WTC11 (cell line): ENCODE measurements at regions not wholly inside any gene's neighbourhood (a gene's known extent, or its start where the extent isn't known, plus 50 kb on each side); places are given as distances from the start of the nearest gene placed in this dataset.

Experiments used
- ATAC-seq: fragments of 200-7000 bp; cut with Tn5 transposase; 2 replicates; pipeline ENCODE4 v1.10.0; 2021; ENCODE audit warnings: mild to moderate bottlenecking, moderate library complexity
- CTCF ChIA-PET: fragments of 300-600 bp; sonication (Branson Sonifier 250); formaldehyde crosslinking; loops from one replicate; lab custom pipeline; 2021; ENCODE audit warnings: antibody characterized with exemption; lab: Charles Lee
- POLR2A ChIA-PET: fragments of 350-600 bp; sonication (Branson Sonifier 250); formaldehyde crosslinking; loops from one replicate; lab custom pipeline; 2021; ENCODE audit warnings: antibody characterized with exemption; lab: Charles Lee
- DNase-seq: peaks from one replicate; pipeline ENCODE4 v3.0.0; 2021; ENCODE audit warnings: low spot score
- H3K27ac Mint-ChIP-seq: 2 replicates; pipeline ENCODE4 v1.8.0; 2021; ENCODE audit warnings: mixed read lengths
- H3K27me3 Mint-ChIP-seq: 2 replicates; pipeline ENCODE4 v1.8.0; 2021; ENCODE audit warnings: low read depth, mild to moderate bottlenecking, moderate library complexity, mixed read lengths
- H3K36me3 Mint-ChIP-seq: 2 replicates; pipeline ENCODE4 v1.8.0; 2021; ENCODE audit warnings: mixed read lengths
- H3K4me1 Mint-ChIP-seq: 2 replicates; pipeline ENCODE4 v1.8.0; 2022; ENCODE audit warnings: mixed read lengths
- H3K4me3 Mint-ChIP-seq: 2 replicates; pipeline ENCODE4 v1.8.0; 2021; ENCODE audit warnings: mild to moderate bottlenecking, moderate library complexity, mixed read lengths
- H3K9me3 Mint-ChIP-seq: 2 replicates; pipeline ENCODE4 v1.8.0; 2021; ENCODE audit warnings: mixed read lengths
- ETV6 ChIP-seq: sonication (generic); formaldehyde crosslinking; IDR thresholded peaks from 2 replicates; pipeline ENCODE4 v1.8.1; 2022; ENCODE audit warnings: mild to moderate bottlenecking, missing genetic modification reagents
- FOXK1 ChIP-seq: sonication (generic); formaldehyde crosslinking; IDR thresholded peaks from 2 replicates; pipeline ENCODE4 v1.8.0; 2022; ENCODE audit warnings: mild to moderate bottlenecking, moderate library complexity, missing genetic modification reagents
- GRHL2 ChIP-seq: fragments of 250-450 bp; sonication (Bioruptor Pico); IDR thresholded peaks from 2 replicates; pipeline ENCODE4 v1.8.0; 2022; ENCODE audit warnings: mild to moderate bottlenecking, moderate library complexity; ENCODE audit not compliant: insufficient replicate concordance, severe bottlenecking
- HMGA2 ChIP-seq: fragments of 250-450 bp; sonication (Bioruptor Pico); IDR thresholded peaks from 2 replicates; pipeline ENCODE4 v1.4.0; 2021; ENCODE audit warnings: mild to moderate bottlenecking, moderate library complexity
- NFE2L1 ChIP-seq: sonication (generic); formaldehyde crosslinking; IDR thresholded peaks from 2 replicates; pipeline ENCODE4 v1.8.1; 2023; ENCODE audit warnings: missing genetic modification reagents
- RELA ChIP-seq: sonication (generic); formaldehyde crosslinking; IDR thresholded peaks from 2 replicates; pipeline ENCODE4 v1.8.1; 2022; ENCODE audit warnings: missing genetic modification reagents, mild to moderate bottlenecking, borderline replicate concordance
- ZNF121 ChIP-seq: sonication (generic); formaldehyde crosslinking; IDR thresholded peaks from 2 replicates; pipeline ENCODE4 v1.8.0; 2023; ENCODE audit warnings: missing genetic modification reagents
- ZNF219 ChIP-seq: sonication (generic); formaldehyde crosslinking; IDR thresholded peaks from 2 replicates; pipeline ENCODE4 v1.8.0; 2023; ENCODE audit warnings: missing genetic modification reagents, mild to moderate bottlenecking, borderline replicate concordance
- ZNF396 ChIP-seq: fragments of 250-450 bp; sonication (Bioruptor Pico); IDR thresholded peaks from 2 replicates; pipeline ENCODE4 v1.8.0; 2021; ENCODE audit warnings: mild to moderate bottlenecking, moderate library complexity, borderline replicate concordance
- TF ChIP-seq, protein P1 (sequence below): fragments of 250-450 bp; sonication (Bioruptor Pico); IDR thresholded peaks from 2 replicates; pipeline ENCODE4 v1.9.0; 2021; ENCODE audit warnings: moderate library complexity, mild to moderate bottlenecking, inconsistent platforms, borderline replicate concordance
- TF ChIP-seq, protein P2 (sequence below): sonication (generic); formaldehyde crosslinking; IDR thresholded peaks from 2 replicates; pipeline ENCODE4 v1.8.1; 2023; ENCODE audit warnings: mild to moderate bottlenecking, moderate library complexity, missing genetic modification reagents
- TF ChIP-seq, protein P3 (sequence below): sonication (generic); formaldehyde crosslinking; IDR thresholded peaks from 2 replicates; pipeline ENCODE4 v1.8.1; 2022; ENCODE audit warnings: mild to moderate bottlenecking, moderate library complexity, missing genetic modification reagents
- TF ChIP-seq, protein P4 (sequence below): sonication (generic); formaldehyde crosslinking; conservative IDR thresholded peaks from 2 replicates; pipeline ENCODE4 v1.8.1; 2023; ENCODE audit warnings: mild to moderate bottlenecking, low read depth, missing genetic modification reagents, moderate library complexity
- TF ChIP-seq, protein P5 (sequence below): sonication (generic); formaldehyde crosslinking; IDR thresholded peaks from 2 replicates; pipeline ENCODE4 v1.8.0; 2022; ENCODE audit warnings: mild to moderate bottlenecking, missing genetic modification reagents
- TF ChIP-seq, protein P6 (sequence below): sonication (generic); formaldehyde crosslinking; IDR thresholded peaks from 2 replicates; pipeline ENCODE4 v1.8.1; 2022; ENCODE audit warnings: mild to moderate bottlenecking, missing genetic modification reagents, moderate library complexity, borderline replicate concordance
- TF ChIP-seq, protein P7 (sequence below): sonication (generic); formaldehyde crosslinking; IDR thresholded peaks from 2 replicates; pipeline ENCODE4 v1.8.1; 2022; ENCODE audit warnings: missing genetic modification reagents, borderline replicate concordance
- TF ChIP-seq, protein P8 (sequence below): sonication (generic); formaldehyde crosslinking; IDR thresholded peaks from 2 replicates; pipeline ENCODE4 v1.8.0; 2022; ENCODE audit warnings: mild to moderate bottlenecking, missing genetic modification reagents

DNA sequence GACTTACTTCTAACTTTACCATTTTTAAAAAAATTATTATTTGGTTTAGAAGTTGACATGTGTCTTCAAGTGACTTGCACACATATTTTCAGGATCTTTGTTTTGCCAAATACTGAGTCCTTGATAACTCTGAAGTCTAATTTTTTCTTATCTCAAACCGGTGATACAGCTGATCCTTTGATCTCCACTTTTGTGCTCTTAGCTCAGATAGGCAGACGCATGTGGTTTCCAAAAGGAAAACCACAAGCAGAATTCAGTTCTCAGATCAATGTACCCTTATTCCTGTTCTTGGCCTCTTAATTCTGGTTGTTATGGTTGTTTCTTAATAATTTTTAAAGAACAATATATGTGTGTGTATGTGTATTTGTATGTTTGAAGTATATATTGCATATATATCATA is 238.3 kb upstream of the EDIL3 start:
- no peak overlapping the region; the same call in 1 of the 2 replicates for H3K27ac Mint-ChIP-seq
- TF ChIP-seq ZNF121 = no peak
- no peak for TF ChIP-seq ETV6 (CRISPR knock-in tag)
- no peak for TF ChIP-seq ZNF396 (CRISPR knock-in tag)
- TF ChIP-seq HMGA2 = no peak
- no peak for TF ChIP-seq NFE2L1 (CRISPR knock-in tag)
- TF ChIP-seq, protein P1, sequence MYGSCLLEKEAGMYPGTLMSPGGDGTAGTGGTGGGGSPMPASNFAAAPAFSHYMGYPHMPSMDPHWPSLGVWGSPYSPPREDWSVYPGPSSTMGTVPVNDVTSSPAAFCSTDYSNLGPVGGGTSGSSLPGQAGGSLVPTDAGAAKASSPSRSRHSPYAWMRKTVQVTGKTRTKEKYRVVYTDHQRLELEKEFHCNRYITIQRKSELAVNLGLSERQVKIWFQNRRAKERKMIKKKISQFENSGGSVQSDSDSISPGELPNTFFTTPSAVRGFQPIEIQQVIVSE = no peak
- H3K27me3 Mint-ChIP-seq = no peaks in the 10 kb centered on the region
- H3K4me3 Mint-ChIP-seq = no peak overlapping the region
- no peak for DNase-seq
- no peaks in the 10 kb centered on the region for H3K36me3 Mint-ChIP-seq
- ChIA-PET POLR2A (no interaction called here), CTCF (interaction anchor here (0.7 kb wide), 1 partner anchor 905 kb away, joined by 5 read pairs; no protein-coding TSS in a partner anchor)
- no peaks in the 10 kb centered on the region for H3K4me1 Mint-ChIP-seq
- no peaks in the 10 kb centered on the region for H3K9me3 Mint-ChIP-seq
- ATAC-seq = no peak

DNA sequence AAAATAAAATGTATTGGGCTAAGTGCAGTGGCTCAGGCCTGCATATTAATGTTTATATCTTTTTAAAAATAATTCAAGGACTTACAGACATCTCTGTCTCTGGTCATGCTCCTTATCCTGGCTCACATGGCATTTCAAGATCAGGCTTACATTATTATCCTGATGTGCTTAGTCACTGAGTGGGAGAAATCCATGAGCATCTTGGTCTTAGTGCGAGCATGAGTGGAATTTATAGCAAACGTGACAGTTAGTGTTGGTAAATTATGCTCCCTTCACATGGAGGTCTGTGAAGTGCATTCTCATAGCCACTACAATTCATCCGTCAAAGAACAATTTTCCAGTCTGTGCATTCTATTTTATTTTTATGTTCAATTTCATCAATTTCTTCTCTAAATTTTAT is 237.8 kb upstream of the EDIL3 start:
- no peaks in the 10 kb centered on the region for H3K36me3 Mint-ChIP-seq
- H3K27ac Mint-ChIP-seq = no peak overlapping the region
- no peaks in the 10 kb centered on the region for H3K4me1 Mint-ChIP-seq
- H3K27me3 Mint-ChIP-seq = no peaks in the 10 kb centered on the region
- no peaks in the 10 kb centered on the region for H3K9me3 Mint-ChIP-seq
- ATAC-seq (no peak), DNase-seq (no peak)
- no peak overlapping the region for H3K4me3 Mint-ChIP-seq
- TF ChIP-seq, protein P2, sequence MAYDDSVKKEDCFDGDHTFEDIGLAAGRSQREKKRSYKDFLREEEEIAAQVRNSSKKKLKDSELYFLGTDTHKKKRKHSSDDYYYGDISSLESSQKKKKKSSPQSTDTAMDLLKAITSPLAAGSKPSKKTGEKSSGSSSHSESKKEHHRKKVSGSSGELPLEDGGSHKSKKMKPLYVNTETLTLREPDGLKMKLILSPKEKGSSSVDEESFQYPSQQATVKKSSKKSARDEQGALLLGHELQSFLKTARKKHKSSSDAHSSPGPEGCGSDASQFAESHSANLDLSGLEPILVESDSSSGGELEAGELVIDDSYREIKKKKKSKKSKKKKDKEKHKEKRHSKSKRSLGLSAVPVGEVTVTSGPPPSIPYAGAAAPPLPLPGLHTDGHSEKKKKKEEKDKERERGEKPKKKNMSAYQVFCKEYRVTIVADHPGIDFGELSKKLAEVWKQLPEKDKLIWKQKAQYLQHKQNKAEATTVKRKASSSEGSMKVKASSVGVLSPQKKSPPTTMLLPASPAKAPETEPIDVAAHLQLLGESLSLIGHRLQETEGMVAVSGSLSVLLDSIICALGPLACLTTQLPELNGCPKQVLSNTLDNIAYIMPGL = no peak
- TF ChIP-seq, protein P3, sequence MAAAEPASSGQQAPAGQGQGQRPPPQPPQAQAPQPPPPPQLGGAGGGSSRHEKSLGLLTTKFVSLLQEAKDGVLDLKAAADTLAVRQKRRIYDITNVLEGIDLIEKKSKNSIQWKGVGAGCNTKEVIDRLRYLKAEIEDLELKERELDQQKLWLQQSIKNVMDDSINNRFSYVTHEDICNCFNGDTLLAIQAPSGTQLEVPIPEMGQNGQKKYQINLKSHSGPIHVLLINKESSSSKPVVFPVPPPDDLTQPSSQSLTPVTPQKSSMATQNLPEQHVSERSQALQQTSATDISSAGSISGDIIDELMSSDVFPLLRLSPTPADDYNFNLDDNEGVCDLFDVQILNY (CRISPR knock-in tag) = no peak
- TF ChIP-seq, protein P4, sequence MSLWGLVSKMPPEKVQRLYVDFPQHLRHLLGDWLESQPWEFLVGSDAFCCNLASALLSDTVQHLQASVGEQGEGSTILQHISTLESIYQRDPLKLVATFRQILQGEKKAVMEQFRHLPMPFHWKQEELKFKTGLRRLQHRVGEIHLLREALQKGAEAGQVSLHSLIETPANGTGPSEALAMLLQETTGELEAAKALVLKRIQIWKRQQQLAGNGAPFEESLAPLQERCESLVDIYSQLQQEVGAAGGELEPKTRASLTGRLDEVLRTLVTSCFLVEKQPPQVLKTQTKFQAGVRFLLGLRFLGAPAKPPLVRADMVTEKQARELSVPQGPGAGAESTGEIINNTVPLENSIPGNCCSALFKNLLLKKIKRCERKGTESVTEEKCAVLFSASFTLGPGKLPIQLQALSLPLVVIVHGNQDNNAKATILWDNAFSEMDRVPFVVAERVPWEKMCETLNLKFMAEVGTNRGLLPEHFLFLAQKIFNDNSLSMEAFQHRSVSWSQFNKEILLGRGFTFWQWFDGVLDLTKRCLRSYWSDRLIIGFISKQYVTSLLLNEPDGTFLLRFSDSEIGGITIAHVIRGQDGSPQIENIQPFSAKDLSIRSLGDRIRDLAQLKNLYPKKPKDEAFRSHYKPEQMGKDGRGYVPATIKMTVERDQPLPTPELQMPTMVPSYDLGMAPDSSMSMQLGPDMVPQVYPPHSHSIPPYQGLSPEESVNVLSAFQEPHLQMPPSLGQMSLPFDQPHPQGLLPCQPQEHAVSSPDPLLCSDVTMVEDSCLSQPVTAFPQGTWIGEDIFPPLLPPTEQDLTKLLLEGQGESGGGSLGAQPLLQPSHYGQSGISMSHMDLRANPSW (CRISPR knock-in tag) = no peak
- TF ChIP-seq RELA (CRISPR knock-in tag) = no peak
- TF ChIP-seq, protein P5, sequence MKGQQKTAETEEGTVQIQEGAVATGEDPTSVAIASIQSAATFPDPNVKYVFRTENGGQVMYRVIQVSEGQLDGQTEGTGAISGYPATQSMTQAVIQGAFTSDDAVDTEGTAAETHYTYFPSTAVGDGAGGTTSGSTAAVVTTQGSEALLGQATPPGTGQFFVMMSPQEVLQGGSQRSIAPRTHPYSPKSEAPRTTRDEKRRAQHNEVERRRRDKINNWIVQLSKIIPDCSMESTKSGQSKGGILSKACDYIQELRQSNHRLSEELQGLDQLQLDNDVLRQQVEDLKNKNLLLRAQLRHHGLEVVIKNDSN (CRISPR knock-in tag) = no peak
- no peak for TF ChIP-seq ZNF219
- TF ChIP-seq, protein P6, sequence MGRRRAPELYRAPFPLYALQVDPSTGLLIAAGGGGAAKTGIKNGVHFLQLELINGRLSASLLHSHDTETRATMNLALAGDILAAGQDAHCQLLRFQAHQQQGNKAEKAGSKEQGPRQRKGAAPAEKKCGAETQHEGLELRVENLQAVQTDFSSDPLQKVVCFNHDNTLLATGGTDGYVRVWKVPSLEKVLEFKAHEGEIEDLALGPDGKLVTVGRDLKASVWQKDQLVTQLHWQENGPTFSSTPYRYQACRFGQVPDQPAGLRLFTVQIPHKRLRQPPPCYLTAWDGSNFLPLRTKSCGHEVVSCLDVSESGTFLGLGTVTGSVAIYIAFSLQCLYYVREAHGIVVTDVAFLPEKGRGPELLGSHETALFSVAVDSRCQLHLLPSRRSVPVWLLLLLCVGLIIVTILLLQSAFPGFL (CRISPR knock-in tag) = no peak
- TF ChIP-seq GRHL2 (CRISPR knock-in tag) = no peak
- TF ChIP-seq FOXK1 (CRISPR knock-in tag) = no peak
- ChIA-PET CTCF (no interaction called here), POLR2A (no interaction called here)

DNA sequence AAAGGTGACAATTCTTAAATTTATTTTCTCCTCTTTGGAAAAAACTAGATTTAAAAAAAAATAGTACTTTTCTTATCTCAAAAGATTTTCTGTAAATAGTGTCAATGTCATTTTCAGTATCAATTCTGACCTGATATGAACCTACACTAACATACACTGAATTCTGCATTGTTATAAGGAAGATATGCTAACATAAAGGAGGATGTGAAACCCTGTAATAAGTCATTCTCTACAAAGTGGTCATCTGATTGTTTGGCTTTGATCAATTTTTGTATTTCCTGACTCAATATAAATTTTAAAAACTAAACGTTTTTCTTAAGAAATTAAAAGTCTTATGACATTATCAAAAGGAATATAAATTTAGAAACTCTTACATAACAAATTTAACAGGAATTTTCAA is 233.6 kb upstream of the EDIL3 start:
- Mint-ChIP-seq H3K36me3 (no peaks in the 10 kb centered on the region), H3K4me1 (no peaks in the 10 kb centered on the region), H3K27ac (no peak overlapping the region), H3K27me3 (no peaks in the 10 kb centered on the region), H3K4me3 (no peak overlapping the region), H3K9me3 (no peaks in the 10 kb centered on the region)
- DNase-seq (no peak), ATAC-seq (no peak)
- ChIA-PET CTCF (no interaction called here), POLR2A (no interaction called here)
- TF ChIP-seq, protein P7, sequence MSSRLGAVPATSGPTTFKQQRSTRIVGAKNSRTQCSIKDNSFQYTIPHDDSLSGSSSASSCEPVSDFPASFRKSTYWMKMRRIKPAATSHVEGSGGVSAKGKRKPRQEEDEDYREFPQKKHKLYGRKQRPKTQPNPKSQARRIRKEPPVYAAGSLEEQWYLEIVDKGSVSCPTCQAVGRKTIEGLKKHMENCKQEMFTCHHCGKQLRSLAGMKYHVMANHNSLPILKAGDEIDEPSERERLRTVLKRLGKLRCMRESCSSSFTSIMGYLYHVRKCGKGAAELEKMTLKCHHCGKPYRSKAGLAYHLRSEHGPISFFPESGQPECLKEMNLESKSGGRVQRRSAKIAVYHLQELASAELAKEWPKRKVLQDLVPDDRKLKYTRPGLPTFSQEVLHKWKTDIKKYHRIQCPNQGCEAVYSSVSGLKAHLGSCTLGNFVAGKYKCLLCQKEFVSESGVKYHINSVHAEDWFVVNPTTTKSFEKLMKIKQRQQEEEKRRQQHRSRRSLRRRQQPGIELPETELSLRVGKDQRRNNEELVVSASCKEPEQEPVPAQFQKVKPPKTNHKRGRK = no peak
- TF ChIP-seq, protein P8, sequence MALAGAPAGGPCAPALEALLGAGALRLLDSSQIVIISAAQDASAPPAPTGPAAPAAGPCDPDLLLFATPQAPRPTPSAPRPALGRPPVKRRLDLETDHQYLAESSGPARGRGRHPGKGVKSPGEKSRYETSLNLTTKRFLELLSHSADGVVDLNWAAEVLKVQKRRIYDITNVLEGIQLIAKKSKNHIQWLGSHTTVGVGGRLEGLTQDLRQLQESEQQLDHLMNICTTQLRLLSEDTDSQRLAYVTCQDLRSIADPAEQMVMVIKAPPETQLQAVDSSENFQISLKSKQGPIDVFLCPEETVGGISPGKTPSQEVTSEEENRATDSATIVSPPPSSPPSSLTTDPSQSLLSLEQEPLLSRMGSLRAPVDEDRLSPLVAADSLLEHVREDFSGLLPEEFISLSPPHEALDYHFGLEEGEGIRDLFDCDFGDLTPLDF (CRISPR knock-in tag) = no peak
